GM18867 (cell line): ENCODE measurements at regions not wholly inside any gene's neighbourhood (a gene's known extent, or its start where the extent isn't known, plus 50 kb on each side); places are given as distances from the start of the nearest gene placed in this dataset.

ENCODE experiments used
- ATAC-seq: cut with Tn5 transposase; IDR thresholded peaks from one replicate; pipeline ENCODE4 v1.9.1; 2021; ENCODE audit warnings: mild to moderate bottlenecking, moderate library complexity; ENCODE audit not compliant: unreplicated experiment

DNA sequence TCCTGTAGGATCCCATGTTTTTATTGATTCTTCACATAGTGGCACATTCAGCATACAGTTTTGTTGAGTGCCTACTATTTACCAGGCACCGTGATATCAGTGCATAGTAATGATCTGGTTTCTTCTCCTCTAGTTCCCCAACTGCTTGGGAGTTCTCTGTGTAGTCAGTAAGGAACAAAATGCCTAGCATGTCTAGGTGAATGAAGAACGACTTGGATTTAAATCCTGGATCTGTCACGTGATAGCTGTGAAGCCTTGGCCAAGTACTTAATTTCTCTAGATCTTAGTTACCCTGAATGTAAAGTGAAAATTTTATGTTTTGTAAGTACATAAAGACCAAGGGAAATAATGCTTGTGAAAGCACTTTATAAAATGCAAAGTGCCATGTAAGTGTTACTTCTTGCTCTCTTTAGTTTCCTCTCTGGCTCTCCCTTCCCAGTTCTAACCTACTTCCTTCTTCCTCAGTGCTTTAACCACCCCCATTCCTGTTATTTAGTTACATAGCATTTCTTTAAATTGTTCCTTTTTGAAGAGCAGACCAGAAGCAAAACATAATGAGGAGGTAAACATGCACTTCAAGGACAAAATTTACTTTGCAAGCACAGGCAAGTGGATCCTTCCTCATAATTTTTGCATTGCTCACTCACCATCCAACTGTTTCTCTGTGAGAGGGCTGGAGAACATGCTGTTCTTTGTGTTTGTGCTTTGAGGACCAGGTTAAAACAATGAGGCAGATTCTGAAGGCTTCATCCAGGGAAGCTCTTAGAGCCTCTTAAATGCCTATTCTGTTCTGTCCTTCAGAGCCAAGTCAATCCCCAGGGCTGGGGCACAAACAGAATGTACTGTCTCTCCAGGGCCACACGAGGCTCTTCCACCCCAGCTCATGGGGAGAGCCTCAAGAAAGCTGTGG is 353.9 kb upstream of the TENM4 start:
- no peak for ATAC-seq

DNA sequence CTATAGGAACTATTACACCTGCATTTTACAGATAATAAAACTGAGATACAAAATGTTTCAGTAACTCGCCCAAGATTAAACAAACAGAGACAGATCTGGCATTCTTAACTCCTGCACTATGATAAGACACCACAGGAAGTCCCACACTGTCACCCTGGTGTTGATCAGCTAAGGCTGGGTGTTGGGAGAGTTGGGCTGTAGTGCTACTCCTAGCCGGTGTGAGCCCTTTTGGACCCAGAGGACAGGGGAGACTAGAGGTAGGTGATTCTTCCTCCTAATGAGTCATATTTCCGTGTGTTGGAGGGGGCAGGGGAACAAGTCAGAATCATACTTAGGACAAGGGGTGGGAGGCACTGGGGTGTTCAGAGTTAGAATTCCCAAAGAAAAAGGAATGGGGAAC is 353.2 kb upstream of the TENM4 start:
- ATAC-seq: no peak

DNA sequence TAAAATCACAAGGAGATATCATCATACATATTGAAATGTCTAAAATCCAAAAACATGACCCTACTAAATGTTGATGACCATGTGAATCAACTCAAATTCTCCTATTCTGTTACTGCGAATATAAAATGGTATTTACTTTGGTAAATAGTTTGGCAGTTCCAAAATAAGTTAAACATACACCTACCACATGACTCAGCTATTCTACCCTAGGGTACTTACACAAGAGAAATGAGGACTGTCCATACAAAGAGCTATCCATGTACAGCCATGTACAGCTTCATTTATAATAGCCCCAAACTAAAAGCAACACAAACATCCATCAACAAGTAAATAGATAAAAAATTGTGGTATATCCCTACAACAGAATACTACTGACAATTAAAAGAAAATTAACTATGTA is 346.1 kb upstream of the TENM4 start:
- no peak for ATAC-seq

DNA sequence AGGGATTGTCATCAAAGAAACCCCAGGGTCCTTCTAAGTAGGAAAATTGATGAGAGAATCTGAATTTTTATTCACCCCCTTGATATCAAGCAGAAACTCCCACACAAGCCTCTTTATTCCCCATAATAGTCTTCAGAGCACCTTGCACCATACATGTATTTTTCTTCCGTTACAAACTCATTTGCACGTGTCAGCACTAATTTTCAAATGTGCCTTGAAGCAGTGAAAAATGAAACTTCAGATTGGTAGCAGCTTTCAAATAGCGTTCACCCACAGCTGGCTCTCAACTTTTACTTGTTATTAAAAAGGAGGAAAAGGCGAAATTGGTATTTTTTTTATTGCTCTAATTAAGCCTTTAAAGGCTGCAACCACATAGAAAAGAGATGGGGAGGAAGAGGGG is 343.0 kb upstream of the TENM4 start:
- ATAC-seq: no peak

DNA sequence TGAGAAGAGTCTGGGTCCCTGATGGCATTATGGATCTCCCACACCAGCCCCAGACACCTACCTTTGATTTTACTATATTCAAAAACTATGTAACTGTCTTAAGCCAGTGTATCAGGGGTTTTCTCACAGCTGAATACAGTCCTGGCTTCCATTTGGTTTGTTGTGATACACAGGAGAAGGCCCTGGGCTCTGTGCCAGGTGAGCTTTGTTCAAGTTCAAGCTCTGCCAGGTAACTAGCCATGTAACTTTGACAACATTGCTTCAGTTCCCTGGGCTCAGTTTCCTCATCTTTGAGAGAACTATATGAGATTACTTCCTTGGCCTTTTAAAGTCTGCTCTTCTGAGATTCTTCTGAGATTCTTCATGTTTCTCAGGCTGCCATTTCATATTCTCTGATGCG is 327.5 kb upstream of the TENM4 start:
- ATAC-seq: no peak

DNA sequence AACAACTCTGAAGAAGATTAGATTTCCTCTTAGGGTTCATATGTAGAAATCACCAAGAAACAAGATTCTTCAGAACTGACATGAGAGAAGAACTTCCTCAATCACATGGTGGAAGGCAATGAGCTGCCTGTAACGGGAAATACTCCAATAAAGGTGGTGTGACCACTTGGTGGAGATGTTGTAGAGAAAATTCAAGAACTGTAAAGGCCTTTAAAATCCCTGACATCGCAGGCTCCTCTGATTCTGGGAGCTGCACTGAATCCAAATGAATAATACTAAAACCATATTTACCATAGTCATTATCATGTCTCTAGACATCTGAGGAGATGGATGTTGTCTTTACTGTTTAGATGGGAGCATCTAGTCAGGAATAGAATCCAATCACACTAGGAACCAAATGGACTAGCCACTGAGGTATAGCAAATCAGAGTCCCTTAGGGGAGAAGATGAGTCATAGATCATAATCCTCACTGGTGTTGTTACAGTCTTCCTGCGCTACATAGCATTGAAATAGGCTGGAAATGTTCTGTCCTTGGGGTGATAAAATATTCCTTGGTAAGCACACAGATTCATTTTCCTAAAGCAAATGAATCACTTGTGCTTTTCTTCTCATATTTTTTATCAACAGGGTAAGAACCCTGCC is 321.6 kb upstream of the TENM4 start:
- ATAC-seq: no peak

DNA sequence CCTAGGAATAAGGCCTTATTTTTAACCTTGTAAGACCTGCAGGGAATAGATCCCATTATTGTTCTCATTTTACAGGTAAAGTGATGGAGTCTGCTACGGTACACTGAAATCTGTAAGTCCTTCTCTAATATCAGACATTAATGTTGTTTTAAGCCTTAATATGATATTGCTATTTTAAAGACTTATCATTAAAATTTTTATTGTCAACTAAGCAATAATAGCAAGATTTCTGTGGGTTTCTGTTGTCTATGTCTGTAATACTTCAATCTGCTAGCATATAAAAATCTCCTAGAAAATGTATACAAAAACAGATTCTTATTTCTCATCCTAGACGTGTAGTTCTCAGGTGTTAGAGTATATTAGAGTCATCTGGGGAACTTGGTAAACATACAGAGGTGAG is 317.5 kb upstream of the TENM4 start:
- no peak for ATAC-seq

DNA sequence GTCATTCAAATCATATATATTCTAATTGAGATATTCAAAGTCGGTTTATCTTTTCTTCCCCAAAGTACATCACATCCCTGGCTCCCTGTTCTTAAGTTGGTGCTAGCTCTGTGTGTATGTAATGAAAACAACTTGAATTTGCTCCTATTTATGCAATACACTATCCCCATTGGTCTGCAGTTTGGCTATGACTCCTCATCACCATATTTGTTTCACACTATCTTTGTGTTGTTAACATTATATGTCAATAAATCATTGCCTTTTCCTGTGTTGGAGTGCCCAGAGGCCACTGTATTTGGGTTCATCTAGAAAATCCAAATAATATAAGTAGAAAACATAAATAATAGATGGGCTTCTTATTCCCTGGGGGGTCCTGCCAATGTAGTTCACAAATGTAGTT is 306.6 kb upstream of the TENM4 start:
- ATAC-seq: no peak

DNA sequence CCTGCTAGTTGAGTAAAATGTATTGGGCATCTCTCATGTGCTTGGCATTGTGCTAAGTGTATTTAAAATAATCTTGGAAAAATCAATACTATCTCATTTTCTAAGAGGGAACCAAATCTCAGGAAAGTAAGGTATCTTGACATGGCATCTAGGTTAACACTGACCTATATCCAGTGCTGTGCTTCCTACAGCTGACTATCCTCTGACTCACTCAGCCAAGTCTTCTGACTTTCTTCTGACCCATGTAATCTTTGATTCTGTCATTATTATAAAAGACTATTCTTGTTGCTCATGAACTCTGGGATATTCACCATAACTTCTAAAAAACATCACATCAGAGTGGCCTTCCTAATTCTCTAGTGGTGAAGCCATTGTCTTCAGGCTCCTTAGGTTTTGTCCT is 304.1 kb upstream of the TENM4 start:
- no peak for ATAC-seq

DNA sequence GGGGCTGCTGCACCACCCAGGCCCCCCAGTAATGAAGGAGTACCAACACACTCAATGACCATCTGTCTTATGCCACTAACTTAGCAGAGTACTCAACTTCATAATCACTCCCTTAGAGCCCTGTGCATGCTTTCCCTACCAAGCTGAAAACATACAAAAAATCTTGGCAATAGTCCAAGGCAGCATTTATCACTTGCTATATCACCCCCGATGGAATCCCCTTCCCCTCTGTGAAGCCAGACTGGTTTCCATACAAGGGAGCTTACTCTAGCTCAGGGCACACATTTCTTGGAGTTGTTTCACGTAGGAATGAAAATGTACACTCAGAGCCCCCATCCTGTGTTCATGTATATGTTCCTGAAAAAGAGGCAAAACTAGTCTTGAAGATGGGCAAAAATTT is 301.3 kb upstream of the TENM4 start:
- no peak for ATAC-seq

DNA sequence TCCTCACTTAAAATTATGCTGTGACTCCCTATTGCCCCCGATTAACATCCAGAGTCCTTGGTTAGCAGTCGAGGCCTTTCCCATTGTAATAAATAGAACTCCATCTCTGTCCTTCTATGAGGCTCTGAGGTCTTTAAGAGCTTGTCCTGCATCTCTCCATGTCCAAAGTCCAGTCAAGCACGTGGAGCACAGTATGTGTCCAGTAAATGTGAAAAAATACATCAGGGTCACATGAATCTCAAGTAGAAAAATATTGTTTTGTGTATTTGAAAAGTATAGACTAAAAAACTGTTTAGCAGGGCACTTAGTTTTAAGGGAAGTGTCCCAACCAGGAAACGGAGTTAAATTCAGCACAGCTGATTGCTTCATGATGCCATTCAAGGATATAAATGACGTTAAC is 298.8 kb upstream of the TENM4 start:
- ATAC-seq: no peak

DNA sequence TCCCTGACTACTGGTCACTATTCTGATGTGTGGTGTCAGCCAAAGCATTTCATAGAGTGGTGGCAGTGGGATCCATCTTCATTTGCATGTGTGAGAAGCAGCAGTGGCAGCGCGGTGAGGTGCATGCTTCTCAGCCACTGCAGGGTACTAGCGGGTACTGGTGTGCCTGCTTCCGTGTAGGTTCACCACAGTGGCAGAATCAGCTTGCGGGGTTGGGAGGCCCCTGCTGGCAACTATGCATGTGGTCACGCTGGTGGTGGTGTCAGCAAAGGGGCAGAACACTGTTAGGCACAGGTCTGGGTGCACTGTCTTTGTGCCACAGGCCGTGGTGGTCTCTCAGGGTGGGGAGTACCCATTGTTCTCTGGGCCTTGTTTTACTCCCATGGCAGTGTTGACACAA is 286.4 kb upstream of the TENM4 start:
- no peak for ATAC-seq

DNA sequence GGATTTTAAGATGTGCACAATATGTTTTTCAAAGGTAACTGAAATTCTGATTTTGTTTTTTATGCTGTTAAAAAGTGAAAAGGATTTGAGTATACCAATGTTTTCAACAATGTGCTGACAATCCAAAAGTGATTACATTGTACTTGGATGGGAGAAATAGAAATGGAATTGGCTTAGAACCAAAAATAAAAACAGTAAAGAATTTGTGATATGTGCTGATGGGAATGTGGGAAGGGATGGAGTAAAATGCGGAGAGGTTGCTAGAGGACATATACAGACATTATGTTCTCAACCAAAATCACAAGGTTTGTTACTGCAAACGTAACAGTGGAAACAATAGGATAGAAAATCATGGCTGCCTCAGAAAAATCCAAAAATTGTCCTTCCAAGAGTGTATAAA is 279.3 kb upstream of the TENM4 start:
- ATAC-seq: no peak

DNA sequence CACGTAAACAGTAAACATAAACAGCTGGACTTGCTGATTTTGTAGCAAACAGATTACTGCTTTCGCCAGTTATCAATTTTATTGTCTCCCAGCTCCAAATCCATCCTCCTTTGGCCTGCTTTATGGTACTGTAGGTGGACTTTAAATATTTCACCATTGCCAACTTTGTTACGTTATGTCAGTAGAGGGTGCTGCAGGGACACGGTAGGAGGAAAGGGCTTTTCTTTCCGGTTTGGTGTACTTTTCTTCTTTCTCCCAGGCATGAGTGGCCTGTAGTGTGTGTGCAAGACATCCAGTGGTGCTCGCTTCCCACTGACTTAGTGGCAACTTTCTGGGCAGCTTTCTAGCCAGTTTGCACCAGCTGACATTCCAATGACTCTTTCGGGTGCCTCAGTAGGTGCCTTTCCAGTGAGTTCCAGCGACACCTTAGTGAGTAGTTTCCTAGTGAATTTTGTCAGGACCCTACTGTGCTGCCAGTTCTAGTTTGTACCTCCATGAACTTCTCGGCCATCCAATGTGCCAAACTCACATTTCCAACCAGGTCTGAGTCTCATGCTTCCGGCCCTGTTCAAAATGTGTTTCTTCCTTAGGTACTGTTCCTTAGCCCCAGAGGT is 267.6 kb upstream of the TENM4 start:
- ATAC-seq: peak; percentile 80

DNA sequence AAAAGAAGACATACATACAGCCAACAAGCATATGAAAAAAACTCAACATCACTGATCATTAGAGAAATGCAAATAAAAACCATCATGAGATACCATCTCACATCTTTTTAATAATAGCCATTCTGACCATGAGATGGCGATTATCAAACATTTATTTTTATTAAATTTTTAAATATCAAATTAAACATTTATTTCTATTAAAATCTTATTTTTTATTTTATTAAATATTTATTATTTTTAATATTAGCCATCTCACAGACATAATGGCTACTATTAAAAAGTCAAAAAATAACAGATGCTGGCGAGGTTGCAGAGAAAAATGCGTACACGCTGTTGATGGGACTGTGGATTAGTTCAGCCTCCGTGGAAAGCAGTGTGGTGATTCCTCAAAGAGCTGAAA is 264.8 kb upstream of the TENM4 start:
- no peak for ATAC-seq

DNA sequence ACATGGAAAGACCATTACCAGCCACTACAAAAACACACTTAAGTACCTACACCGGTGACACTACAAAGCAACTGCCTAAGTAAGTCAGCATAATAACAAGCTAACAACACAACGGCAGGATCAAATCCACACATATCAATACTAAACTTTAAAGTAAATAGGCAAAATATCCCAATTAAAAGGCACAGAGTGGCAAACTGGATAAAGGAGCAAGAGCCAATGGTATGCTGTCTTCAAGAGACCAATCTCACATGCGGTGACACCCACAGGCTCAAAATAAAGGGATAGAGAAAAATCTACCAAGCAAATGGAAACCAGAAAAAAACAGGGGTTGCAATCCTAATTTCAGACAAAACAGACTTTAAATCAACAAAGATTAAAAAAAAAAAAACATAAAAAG is 261.5 kb upstream of the TENM4 start:
- no peak for ATAC-seq

DNA sequence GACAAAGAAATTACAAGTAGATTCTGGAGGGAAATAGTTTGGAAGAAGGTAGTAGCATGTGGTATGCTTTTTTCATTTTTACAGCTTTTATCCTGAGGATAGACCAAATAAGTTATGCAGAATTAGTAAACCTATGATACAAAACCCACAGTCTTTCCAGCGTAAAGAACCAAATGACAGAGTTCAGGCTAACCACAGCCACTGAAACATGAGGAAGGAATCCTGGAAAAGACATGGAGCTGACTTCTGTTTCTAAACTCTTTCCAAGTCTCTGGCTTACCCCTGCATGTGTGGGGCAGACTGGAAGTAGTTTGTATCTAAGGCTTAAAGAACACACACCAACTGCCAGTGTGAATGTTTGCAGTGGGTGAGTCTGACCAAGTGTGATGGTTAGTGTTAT is 258.4 kb upstream of the TENM4 start:
- no peak for ATAC-seq

DNA sequence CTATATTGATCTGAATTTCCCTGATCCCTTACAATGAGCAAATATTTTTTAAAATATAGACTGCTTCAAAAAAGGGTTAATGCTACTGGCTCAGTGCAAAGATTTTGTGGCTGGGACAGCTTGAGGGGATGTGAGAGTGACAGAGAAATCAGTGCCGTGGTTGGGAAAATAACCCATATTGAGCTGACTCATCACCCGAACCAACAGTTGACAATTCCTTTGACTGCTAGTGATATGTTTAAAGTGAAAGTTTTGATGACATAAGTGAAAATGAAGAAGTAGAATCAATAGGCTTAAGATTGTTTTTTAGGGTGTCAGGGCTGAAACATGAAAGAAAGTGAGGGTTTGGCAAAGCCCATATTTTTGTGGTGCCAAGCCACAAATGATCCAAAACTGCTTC is 257.1 kb upstream of the TENM4 start:
- peak; percentile 64 for ATAC-seq

DNA sequence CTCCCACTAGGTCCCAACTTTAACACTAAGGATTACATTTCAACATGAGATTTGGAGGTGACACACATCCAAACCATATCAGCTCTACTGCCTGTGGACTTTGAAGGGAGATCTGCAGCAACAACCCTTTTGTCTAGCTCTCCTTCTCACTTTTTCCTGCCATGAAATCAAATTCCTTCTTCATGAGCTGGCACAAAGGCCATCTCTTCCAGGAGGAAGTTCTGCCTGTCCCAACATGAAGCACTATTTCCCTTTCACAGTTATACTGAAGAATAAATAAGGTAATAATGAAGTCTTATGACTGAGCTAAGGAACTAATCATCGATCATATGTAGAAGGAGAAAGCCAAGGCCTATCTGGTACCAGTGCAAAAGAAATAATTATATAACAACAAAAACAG is 253.5 kb upstream of the TENM4 start:
- ATAC-seq: no peak

DNA sequence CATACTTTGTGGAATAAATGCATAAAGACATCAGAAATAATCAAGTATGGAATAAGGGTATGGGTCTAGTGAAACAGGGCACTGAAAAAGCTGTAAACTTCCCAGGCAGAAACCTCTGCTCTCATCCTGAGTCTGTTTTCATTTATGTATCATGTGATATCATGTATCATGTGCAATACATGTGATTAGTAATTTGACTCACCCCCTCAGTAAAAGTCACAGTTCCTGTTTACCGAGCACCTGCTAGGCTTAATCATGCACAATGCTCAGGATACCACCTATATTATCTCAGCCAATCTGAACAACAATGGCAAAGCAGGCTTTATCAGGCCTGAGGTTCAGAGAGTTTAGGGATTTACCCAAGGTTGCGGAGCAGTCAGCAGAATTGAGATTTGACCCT is 250.6 kb upstream of the TENM4 start:
- ATAC-seq: no peak

DNA sequence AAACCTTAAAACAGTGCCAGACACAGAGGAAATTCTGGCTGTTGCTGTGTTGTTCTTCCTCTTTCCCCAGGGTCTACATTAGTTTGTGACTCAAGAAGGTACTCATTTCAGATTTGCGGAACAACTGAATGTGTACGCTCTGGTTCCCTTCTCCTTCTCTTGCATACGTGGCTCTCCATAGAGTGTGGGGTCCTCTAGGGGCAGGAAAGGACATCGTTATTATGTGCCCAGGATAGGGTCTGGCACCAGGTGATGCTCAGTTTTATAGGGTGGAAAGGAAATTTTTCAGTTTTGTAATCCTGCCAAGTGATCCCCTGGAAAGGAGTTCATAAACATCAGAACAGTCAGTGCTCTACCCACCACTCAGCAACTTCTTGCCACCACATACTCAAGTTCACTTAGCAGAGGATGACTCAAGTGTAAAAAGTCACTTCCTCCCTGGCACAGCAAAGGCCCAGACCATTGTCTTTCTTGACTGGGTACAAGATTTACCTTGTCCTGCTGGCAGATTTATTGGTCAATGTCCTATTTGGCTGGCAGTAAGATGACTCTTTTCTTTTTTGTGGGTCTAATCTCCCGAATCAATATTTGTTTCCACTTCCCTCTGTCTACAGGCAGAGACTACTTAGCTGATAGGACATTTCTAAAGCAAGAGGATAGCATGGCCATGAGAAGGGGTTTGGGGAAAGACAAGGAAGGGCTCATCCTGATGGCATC is 246.0 kb upstream of the TENM4 start:
- ATAC-seq: no peak

DNA sequence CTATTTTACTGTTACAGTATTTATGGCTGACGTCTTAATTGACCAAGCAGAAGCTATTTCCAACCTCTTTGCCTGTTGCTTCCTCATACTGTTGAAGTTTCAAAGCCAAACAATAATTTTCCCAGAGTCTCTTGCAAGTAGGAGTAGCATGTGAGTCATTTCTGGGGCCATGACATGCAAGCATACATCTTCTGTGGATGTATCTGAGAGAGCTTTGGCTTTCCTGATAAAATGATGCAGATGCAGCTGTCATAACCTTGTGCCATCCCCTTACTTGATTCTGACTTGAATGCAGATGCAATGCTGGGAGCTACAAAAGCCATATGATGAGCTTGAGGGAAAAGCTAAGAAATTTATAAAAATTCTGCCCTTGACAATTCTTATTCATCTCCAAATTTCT is 243.1 kb upstream of the TENM4 start:
- ATAC-seq: no peak
